Trophoblast cell (in vitro differentiated cells and primary cell): ENCODE measurements at regions not wholly inside any gene's neighbourhood (a gene's known extent, or its start where the extent isn't known, plus 50 kb on each side); places are given as distances from the start of the nearest gene placed in this dataset.

Experiments
- DNase-seq, 2 donors: peaks; one replicate each; pipeline ENCODE4 v3.0.0-alpha.2; 2016
- H2AFZ ChIP-seq: 2 replicates; pipeline ENCODE4 v1.6.1; 2013; ENCODE audit warnings: low read length, moderate library complexity, mild to moderate bottlenecking; ENCODE audit not compliant: insufficient read depth, poor library complexity
- H2AK5ac ChIP-seq: 2 replicates; pipeline ENCODE4 v1.6.1; 2013; ENCODE audit warnings: mild to moderate bottlenecking, low read length
- H2BK120ac ChIP-seq: 2 replicates; pipeline ENCODE4 v1.6.1; 2013; ENCODE audit warnings: low read length, mild to moderate bottlenecking, moderate library complexity; ENCODE audit not compliant: insufficient read depth, poor library complexity
- H2BK12ac ChIP-seq: 2 replicates; pipeline ENCODE4 v1.6.1; 2013; ENCODE audit warnings: mild to moderate bottlenecking, low read length, moderate library complexity
- H2BK5ac ChIP-seq: 2 replicates; pipeline ENCODE4 v1.6.1; 2013; ENCODE audit warnings: low read length, low read depth, moderate library complexity, mild to moderate bottlenecking; ENCODE audit not compliant: poor library complexity
- H3K14ac ChIP-seq: 2 replicates; pipeline ENCODE4 v1.6.1; 2013; ENCODE audit warnings: mild to moderate bottlenecking, low read length
- H3K18ac ChIP-seq: 2 replicates; pipeline ENCODE4 v1.6.1; 2013; ENCODE audit warnings: mild to moderate bottlenecking, low read length
- H3K23ac ChIP-seq: 2 replicates; pipeline ENCODE4 v1.6.1; 2013; ENCODE audit warnings: low read length
- H3K27ac ChIP-seq: 2 replicates; pipeline ENCODE4 v1.5.1; 2013; ENCODE audit warnings: low read depth, mild to moderate bottlenecking, inconsistent platforms, low read length, moderate library complexity
- H3K27me3 ChIP-seq: 2 replicates; pipeline ENCODE4 v1.6.1; 2013; ENCODE audit warnings: inconsistent platforms, mild to moderate bottlenecking, low read length, moderate library complexity; ENCODE audit not compliant: insufficient read depth
- H3K36me3 ChIP-seq, 2 experiments: 1 replicate in 1 of 2; 2 replicates in 1 of 2; pipeline ENCODE4 v1.6.1; 2013; ENCODE audit warnings: low read length in 2 of 2, mild to moderate bottlenecking in 2 of 2, moderate library complexity in 1 of 2; ENCODE audit not compliant: insufficient read depth in 2 of 2, control insufficient read depth in 1 of 2
- H3K4ac ChIP-seq: 2 replicates; pipeline ENCODE4 v1.6.1; 2013; ENCODE audit warnings: low read depth, mild to moderate bottlenecking, low read length, moderate library complexity
- H3K4me1 ChIP-seq, 2 experiments: 1 replicate in 1 of 2; 2 replicates in 1 of 2; pipeline ENCODE4 v1.6.1; 2013; ENCODE audit warnings: low read length in 2 of 2, mild to moderate bottlenecking in 2 of 2, moderate library complexity in 1 of 2; ENCODE audit not compliant: insufficient read depth in 2 of 2, control insufficient read depth in 1 of 2
- H3K4me2 ChIP-seq: 2 replicates; pipeline ENCODE4 v1.6.1; 2013; ENCODE audit warnings: inconsistent platforms, mild to moderate bottlenecking, low read length, moderate library complexity
- H3K4me3 ChIP-seq: 2 replicates; pipeline ENCODE4 v1.5.1; 2013; ENCODE audit warnings: mild to moderate bottlenecking, low read depth, low read length, inconsistent platforms
- H3K79me1 ChIP-seq: one replicate; pipeline ENCODE4 v1.6.1; 2013; ENCODE audit warnings: low read length
- H3K79me2 ChIP-seq: 2 replicates; pipeline ENCODE4 v1.6.1; 2013; ENCODE audit warnings: low read length, mild to moderate bottlenecking; ENCODE audit not compliant: control insufficient read depth, insufficient read depth, poor library complexity
- H3K9ac ChIP-seq: 2 replicates; pipeline ENCODE4 v1.6.1; 2013; ENCODE audit warnings: mild to moderate bottlenecking, low read length
- H3K9me3 ChIP-seq: 2 replicates; pipeline ENCODE4 v1.6.1; 2013; ENCODE audit warnings: low read depth, mild to moderate bottlenecking, control low read depth, inconsistent platforms, low read length; ENCODE audit not compliant: insufficient read depth
- H4K12ac ChIP-seq: 2 replicates; pipeline ENCODE4 v1.6.1; 2013; ENCODE audit warnings: low read depth, mild to moderate bottlenecking, low read length, moderate library complexity
- H4K8ac ChIP-seq: 2 replicates; pipeline ENCODE4 v1.6.1; 2013; ENCODE audit warnings: low read depth, mild to moderate bottlenecking, low read length, moderate library complexity
- H4K91ac ChIP-seq: one replicate; pipeline ENCODE4 v1.6.1; 2013; ENCODE audit warnings: low read depth, mild to moderate bottlenecking, low read length, moderate library complexity
- WGBS: extraction: QIAGEN DNeasy Blood & Tissue Kit; methylation state at CpG from one replicate; pipeline ENCODE4 v1.1.7; 2013; ENCODE audit warnings: missing lambda C conversion rate; ENCODE audit not compliant: insufficient read length, insufficient coverage; ENCODE audit errors: extremely low coverage; 5-methylcytosine and 5-hydroxymethylcytosine counted together

DNA sequence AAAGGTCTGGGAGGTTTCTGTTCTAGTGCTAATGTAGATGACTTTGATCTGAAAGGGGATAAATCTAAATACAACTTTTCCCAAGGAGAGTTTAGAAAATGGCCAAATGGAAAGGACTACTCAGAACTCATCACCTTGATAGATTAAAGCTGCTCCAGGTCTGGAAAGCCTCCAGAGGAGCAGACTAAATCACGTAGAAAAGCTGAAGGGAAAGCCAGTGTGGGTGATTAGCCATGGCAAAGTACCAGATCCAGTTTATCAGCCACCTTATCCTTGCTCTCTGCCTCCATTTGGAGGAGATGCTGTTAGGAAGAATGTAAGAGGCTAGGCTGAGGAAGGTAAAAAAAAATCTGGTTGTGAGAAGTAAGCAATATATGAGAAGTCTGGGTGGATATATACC is 120.7 kb upstream of the RAI14 start:
- H3K79me2 ChIP-seq = no peaks in the 10 kb centered on the region
- no peak overlapping the region for H3K14ac ChIP-seq
- no peak overlapping the region for H3K27ac ChIP-seq
- no peak overlapping the region for H2AFZ ChIP-seq
- no peak overlapping the region for H2BK12ac ChIP-seq
- no peak overlapping the region for H3K18ac ChIP-seq
- DNase-seq = no peak
- no peak overlapping the region for H4K12ac ChIP-seq
- H2BK5ac ChIP-seq = no peak overlapping the region
- H4K91ac ChIP-seq = no peak overlapping the region
- no peaks in the 10 kb centered on the region for H3K27me3 ChIP-seq
- H3K79me1 ChIP-seq = peaks cover 5% of the 10 kb centered on the region
- peaks cover 0 to 10% of the 10 kb centered on the region in 2 experiments for H3K4me1 ChIP-seq
- H3K4me3 ChIP-seq = no peak overlapping the region
- no peak overlapping the region for H3K4me2 ChIP-seq
- H3K36me3 ChIP-seq = no peaks in the 10 kb centered on the region
- no peak overlapping the region for H3K4ac ChIP-seq
- no peak overlapping the region for H2BK120ac ChIP-seq
- H3K23ac ChIP-seq = no peak overlapping the region
- no CpG with 5 or more reads among the region's 1 CpG for WGBS
- no peak overlapping the region for H3K9ac ChIP-seq
- no peak overlapping the region for H2AK5ac ChIP-seq
- no peak overlapping the region for H4K8ac ChIP-seq
- no peaks in the 10 kb centered on the region for H3K9me3 ChIP-seq

GRCh38 chr5:34535944-34536623 is 120.0 kb upstream of the RAI14 start:
- Histone ChIP-seq H3K4me2 (no peak overlapping the region), H4K12ac (no peak overlapping the region), H3K27me3 (no peaks in the 10 kb centered on the region), H3K9ac (no peak overlapping the region), H2AK5ac (no peak overlapping the region), H4K91ac (no peak overlapping the region), H2BK120ac (no peak overlapping the region), H2AFZ (no peak overlapping the region), H3K4me3 (no peak overlapping the region), H2BK12ac (no peak overlapping the region), H3K27ac (no peak overlapping the region), H3K79me2 (no peaks in the 10 kb centered on the region), H2BK5ac (no peak overlapping the region), H3K4ac (no peak overlapping the region), H3K79me1 (peaks cover 2% of the 10 kb centered on the region), H3K9me3 (no peaks in the 10 kb centered on the region), H3K14ac (no peak overlapping the region), H3K36me3 (no peaks in the 10 kb centered on the region), H3K18ac (no peak overlapping the region), H3K23ac (no peak overlapping the region), H4K8ac (no peak overlapping the region), H3K4me1 (peaks cover 0 to 10% of the 10 kb centered on the region in 2 experiments)
- no peak for DNase-seq
- no CpG with 5 or more reads among the region's 2 CpGs for WGBS

DNA sequence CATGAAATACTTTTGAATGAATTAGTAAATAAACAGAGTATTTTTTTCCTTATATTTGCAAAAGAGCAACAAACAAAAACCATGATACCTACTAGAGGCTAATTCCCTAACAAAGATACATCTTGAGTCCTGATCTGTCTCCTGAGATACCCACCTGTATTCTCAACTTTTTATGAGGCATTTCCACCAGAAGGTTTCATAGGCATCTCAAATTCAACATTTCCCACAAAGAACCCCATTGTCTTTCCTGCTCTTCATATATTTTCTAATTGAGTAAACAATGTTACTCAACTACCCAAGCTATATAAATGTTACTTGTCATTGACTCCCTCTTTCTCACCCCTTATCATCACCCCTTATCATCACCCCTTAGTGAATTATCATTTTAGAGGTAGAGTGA is 119.4 kb upstream of the RAI14 start:
- no peak overlapping the region for H3K4me2 ChIP-seq
- no peak overlapping the region for H2AK5ac ChIP-seq
- H2BK12ac ChIP-seq = no peak overlapping the region
- no peaks in the 10 kb centered on the region for H3K79me2 ChIP-seq
- no peak overlapping the region for H3K4ac ChIP-seq
- H3K9me3 ChIP-seq = no peaks in the 10 kb centered on the region
- no peak for DNase-seq
- H4K8ac ChIP-seq = no peak overlapping the region
- H3K27me3 ChIP-seq = no peaks in the 10 kb centered on the region
- H3K9ac ChIP-seq = no peak overlapping the region
- H3K4me1 ChIP-seq = peaks cover 0 to 10% of the 10 kb centered on the region in 2 experiments
- H3K79me1 ChIP-seq = peaks cover 4% of the 10 kb centered on the region
- no peak overlapping the region for H2AFZ ChIP-seq
- no peak overlapping the region for H3K18ac ChIP-seq
- no peak overlapping the region for H2BK120ac ChIP-seq
- no peak overlapping the region for H4K91ac ChIP-seq
- no peak overlapping the region for H4K12ac ChIP-seq
- no peak overlapping the region for H3K14ac ChIP-seq
- no peak overlapping the region for H3K23ac ChIP-seq
- H3K27ac ChIP-seq = no peak overlapping the region
- no peaks in the 10 kb centered on the region for H3K36me3 ChIP-seq
- no peak overlapping the region for H2BK5ac ChIP-seq
- H3K4me3 ChIP-seq = no peak overlapping the region

DNA sequence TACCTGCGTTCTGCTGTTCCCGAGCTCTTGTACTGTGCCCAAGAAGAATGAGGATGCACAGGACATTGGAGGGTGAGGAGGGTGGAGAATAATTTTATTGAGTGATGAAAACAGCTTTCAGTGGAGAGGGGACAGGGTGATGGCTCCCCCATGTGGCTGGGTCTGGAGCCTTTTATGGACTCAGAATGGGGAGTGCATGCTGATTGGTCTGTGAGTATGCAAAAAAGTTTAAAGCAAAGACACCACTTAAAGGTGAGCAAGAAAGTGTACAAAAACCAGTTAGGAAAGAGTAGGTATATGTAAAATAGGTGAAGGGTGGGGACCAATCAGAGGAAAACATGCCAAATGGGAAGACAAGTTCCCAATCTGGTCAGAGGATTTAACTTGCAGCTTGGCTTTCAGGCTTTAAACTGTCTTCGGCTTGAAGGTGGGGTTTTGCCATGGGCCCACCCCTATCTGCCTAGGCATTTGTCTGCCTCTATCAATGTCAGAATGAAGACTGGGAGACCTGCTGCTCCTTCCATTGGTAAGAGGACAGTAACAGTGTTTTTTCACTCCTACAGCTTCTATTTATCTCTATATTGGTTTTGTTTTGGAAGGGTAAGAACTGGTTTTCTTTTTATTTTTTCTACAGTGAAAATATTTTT is 118.0 kb upstream of the RAI14 start:
- H2BK12ac ChIP-seq = no peak overlapping the region
- H4K91ac ChIP-seq = no peak overlapping the region
- H3K4ac ChIP-seq = no peak overlapping the region
- no peak overlapping the region for H2BK5ac ChIP-seq
- H3K36me3 ChIP-seq = no peaks in the 10 kb centered on the region
- H3K4me2 ChIP-seq = no peak overlapping the region
- no peak for DNase-seq
- no peak overlapping the region for H3K14ac ChIP-seq
- H3K23ac ChIP-seq = no peak overlapping the region
- H3K27me3 ChIP-seq = no peaks in the 10 kb centered on the region
- H3K79me2 ChIP-seq = no peaks in the 10 kb centered on the region
- H3K18ac ChIP-seq = no peak overlapping the region
- H3K27ac ChIP-seq = no peak overlapping the region
- no CpG with 5 or more reads among the region's 3 CpGs for WGBS
- no peak overlapping the region for H4K8ac ChIP-seq
- H3K4me1 ChIP-seq = peaks cover 0 to 8% of the 10 kb centered on the region in 2 experiments
- H3K9ac ChIP-seq = no peak overlapping the region
- no peak overlapping the region for H3K4me3 ChIP-seq
- no peak overlapping the region for H2BK120ac ChIP-seq
- no peak overlapping the region for H2AFZ ChIP-seq
- H4K12ac ChIP-seq = no peak overlapping the region
- no peaks in the 10 kb centered on the region for H3K9me3 ChIP-seq
- peaks cover 4% of the 10 kb centered on the region for H3K79me1 ChIP-seq
- H2AK5ac ChIP-seq = no peak overlapping the region
